Esophagus squamous epithelium (tissue), 5 donors: ENCODE measurements at regions not wholly inside any gene's neighbourhood (a gene's known extent, or its start where the extent isn't known, plus 50 kb on each side); places are given as distances from the start of the nearest gene placed in this dataset.

Experiments
- DNase-seq: peaks from one replicate; lab custom pipeline; 2025; lab: John Stamatoyannopoulos, UW
- H3K27ac ChIP-seq, 4 donors: fragments of 200-600 bp; sonication (generic); one replicate each; pipeline ENCODE4 v1.5.1; 2016 to 2019; ENCODE audit warnings: mild to moderate bottlenecking in 1 of 4
- H3K27me3 ChIP-seq, 4 donors: fragments of 200-600 bp; sonication (generic); 1 replicate in 3 of 4; 2 replicates in 1 of 4; pipeline versions ENCODE4 v1.5.1 to v1.6.0; 2017 to 2021; ENCODE audit warnings: antibody characterized with exemption in 1 of 4
- H3K36me3 ChIP-seq, 3 donors: fragments of 200-600 bp; sonication (generic); one replicate each; pipeline ENCODE4 v1.5.1; 2016 to 2019
- H3K4me1 ChIP-seq, 3 donors: fragments of 200-600 bp; sonication (generic); one replicate each; pipeline ENCODE4 v1.5.1; 2017 to 2019
- H3K4me3 ChIP-seq, 4 donors: fragments of 200-600 bp; sonication (generic); 1 replicate in 3 of 4; 2 replicates in 1 of 4; pipeline ENCODE4 v1.5.1; 2016 to 2019; ENCODE audit warnings: mild to moderate bottlenecking in 2 of 4, moderate library complexity in 1 of 4
- H3K9me3 ChIP-seq, 3 donors: fragments of 200-600 bp; sonication (generic); one replicate each; pipeline ENCODE4 v1.5.1; 2016 to 2019
- POLR2A ChIP-seq, 4 donors: fragments of 450-650 bp; IDR thresholded peaks; one replicate each; pipeline ENCODE4 v1.6.1; 2017; ENCODE audit warnings: antibody characterized with exemption in 4 of 4, mild to moderate bottlenecking in 4 of 4, moderate library complexity in 3 of 4
- WGBS, 2 donors: methylation state at CpG; one replicate each; pipeline ENCODE4 v1.1.5; 2018; 5-methylcytosine and 5-hydroxymethylcytosine counted together
- intact Hi-C: fragments of 100-400 bp; cut with DNase I; formaldehyde crosslinking; loops from one replicate; pipeline ENCODE4 v1.15.0; 2022
- TF ChIP-seq, protein P1 (sequence below), 6 experiments: fragments of 450-650 bp in 4 of 6; fragments of 200-600 bp in 2 of 6; sonication (generic) in 2 of 6; IDR thresholded peaks; one replicate each; pipeline ENCODE4 v1.5.1; 2016 to 2019; ENCODE audit warnings: antibody characterized with exemption in 6 of 6, mild to moderate bottlenecking in 4 of 6, moderate library complexity in 4 of 6
- donor health status: DM: yes; HTN: yes; CAD: no.

DNA sequence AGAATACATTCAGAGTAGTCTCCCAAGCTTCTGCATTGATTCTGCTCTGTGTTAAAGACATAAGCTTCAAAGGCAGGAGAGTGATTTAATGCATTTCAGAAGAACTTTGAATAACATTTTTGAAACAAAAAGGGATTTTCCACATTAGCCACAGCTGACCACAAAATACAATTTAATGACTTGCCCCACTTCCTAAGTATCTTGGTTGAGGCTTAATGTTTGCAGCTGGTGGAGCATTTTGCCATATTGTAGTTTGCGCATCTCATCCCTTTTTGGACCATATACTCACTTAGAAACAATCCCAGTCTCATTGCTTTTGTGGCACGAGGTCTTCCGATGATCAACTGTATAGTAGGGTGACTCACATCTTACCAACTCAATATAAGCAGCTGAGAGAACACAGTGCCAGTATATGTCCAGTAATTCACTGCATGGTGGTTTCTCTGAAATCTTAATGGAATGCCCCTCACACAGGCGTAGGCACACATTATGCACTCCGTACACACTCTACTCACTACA lies 455.8 kb upstream of the PTGER4 start:
- Histone ChIP-seq H3K4me1 (no peaks in the 10 kb centered on the region), H3K27me3 (no peaks in the 10 kb centered on the region), H3K27ac (no peak overlapping the region), H3K36me3 (no peaks in the 10 kb centered on the region), H3K9me3 (no peaks in the 10 kb centered on the region), H3K4me3 (no peak overlapping the region)
- WGBS, 2 donors: 62 to 84% methylated on average over 5 of the region's 5 CpGs
- intact Hi-C loops: no loop called here
- no peak for TF ChIP-seq POLR2A (IDR thresholded peaks at IDR 0.05)
- TF ChIP-seq, protein P1, sequence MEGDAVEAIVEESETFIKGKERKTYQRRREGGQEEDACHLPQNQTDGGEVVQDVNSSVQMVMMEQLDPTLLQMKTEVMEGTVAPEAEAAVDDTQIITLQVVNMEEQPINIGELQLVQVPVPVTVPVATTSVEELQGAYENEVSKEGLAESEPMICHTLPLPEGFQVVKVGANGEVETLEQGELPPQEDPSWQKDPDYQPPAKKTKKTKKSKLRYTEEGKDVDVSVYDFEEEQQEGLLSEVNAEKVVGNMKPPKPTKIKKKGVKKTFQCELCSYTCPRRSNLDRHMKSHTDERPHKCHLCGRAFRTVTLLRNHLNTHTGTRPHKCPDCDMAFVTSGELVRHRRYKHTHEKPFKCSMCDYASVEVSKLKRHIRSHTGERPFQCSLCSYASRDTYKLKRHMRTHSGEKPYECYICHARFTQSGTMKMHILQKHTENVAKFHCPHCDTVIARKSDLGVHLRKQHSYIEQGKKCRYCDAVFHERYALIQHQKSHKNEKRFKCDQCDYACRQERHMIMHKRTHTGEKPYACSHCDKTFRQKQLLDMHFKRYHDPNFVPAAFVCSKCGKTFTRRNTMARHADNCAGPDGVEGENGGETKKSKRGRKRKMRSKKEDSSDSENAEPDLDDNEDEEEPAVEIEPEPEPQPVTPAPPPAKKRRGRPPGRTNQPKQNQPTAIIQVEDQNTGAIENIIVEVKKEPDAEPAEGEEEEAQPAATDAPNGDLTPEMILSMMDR (IDR thresholded peaks at IDR 0.05): no peak
- no peak for DNase-seq

DNA sequence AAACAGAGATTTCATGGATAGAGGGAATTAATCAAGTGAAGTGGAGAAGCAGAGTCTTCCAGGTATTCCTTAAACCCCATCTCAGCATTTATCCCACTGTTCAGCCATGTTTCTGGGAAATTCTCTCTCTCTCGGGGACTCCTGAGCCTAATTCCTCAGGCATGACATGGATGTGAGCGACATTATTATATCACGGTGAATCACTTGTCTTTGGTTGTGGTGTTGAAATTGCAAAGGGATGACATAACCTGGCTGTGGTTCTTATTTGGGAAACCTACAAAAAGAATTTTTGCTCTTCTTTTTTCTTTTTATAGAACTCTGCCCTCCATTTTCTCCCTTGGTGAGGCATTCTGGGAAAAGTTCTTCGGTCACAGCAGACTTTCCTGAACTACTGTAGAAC lies 457.9 kb upstream of the PTGER4 start:
- Histone ChIP-seq H3K36me3 (no peaks in the 10 kb centered on the region), H3K4me1 (no peaks in the 10 kb centered on the region), H3K27ac (no peak overlapping the region), H3K4me3 (no peak overlapping the region), H3K9me3 (no peaks in the 10 kb centered on the region), H3K27me3 (no peaks in the 10 kb centered on the region)
- WGBS, 2 donors: 52 to 67% methylated on average over 4 of the region's 4 CpGs
- DNase-seq: no peak
- intact Hi-C loops: no loop called here
- TF ChIP-seq POLR2A (IDR thresholded peaks at IDR 0.05): no peak
- TF ChIP-seq, protein P1 (IDR thresholded peaks at IDR 0.05): no peak

DNA sequence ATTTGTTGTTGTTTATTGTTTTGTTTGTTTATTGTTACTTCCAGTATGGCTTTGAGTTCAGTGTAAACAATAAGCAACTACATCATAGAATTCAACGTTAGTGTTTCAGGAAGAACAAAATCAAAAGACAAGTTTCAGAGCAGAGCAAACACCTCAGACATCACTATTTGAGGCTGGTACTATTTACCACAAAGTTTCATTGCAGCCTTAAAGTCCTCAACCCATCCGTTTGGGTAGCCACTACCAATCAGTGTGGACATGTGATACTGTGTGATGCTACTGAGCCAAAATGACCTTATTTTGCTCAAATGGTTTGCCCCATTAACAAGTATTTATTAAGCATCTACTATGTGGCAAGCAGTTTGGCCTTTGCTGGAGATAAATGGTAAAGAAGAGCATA lies 458.5 kb upstream of the PTGER4 start:
- no peaks in the 10 kb centered on the region for H3K4me1 ChIP-seq
- TF ChIP-seq POLR2A (IDR thresholded peaks at IDR 0.05): no peak
- TF ChIP-seq, protein P1 (IDR thresholded peaks at IDR 0.05): no peak
- intact Hi-C loops: no loop called here
- H3K27me3 ChIP-seq: no peaks in the 10 kb centered on the region
- no peak overlapping the region for H3K27ac ChIP-seq
- 59 to 65% methylated on average over 2 of the region's 2 CpGs for WGBS, 2 donors
- H3K4me3 ChIP-seq: no peak overlapping the region
- H3K36me3 ChIP-seq: no peaks in the 10 kb centered on the region
- no peak for DNase-seq
- no peaks in the 10 kb centered on the region for H3K9me3 ChIP-seq

DNA sequence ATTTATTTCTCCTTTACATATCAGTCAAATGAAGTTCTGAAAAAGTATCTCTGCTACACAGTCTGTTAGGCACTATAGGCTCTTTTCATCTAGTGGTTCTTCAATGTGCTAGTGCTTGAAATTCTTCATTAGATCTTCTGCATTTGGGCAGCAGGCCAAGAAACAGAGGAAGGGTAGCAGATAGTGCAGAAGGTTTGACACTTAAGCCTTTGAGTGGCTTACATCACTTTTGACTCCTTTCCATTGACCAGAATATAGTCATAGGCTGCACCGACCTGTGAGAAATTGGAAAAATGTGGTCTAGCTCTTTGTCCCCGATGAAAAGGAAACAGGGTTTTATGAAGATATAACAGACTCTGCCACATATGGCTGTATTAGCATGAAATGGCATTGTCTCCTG lies 459.5 kb upstream of the PTGER4 start:
- Histone ChIP-seq H3K4me3 (no peak overlapping the region), H3K27me3 (no peaks in the 10 kb centered on the region), H3K27ac (no peak overlapping the region), H3K4me1 (no peaks in the 10 kb centered on the region), H3K9me3 (no peaks in the 10 kb centered on the region), H3K36me3 (no peaks in the 10 kb centered on the region)
- intact Hi-C loops: no loop called here
- no peak for DNase-seq
- TF ChIP-seq, protein P1 (IDR thresholded peaks at IDR 0.05): no peak
- TF ChIP-seq POLR2A (IDR thresholded peaks at IDR 0.05): no peak
- WGBS, 2 donors: 69 to 94% methylated on average over 2 of the region's 2 CpGs

DNA sequence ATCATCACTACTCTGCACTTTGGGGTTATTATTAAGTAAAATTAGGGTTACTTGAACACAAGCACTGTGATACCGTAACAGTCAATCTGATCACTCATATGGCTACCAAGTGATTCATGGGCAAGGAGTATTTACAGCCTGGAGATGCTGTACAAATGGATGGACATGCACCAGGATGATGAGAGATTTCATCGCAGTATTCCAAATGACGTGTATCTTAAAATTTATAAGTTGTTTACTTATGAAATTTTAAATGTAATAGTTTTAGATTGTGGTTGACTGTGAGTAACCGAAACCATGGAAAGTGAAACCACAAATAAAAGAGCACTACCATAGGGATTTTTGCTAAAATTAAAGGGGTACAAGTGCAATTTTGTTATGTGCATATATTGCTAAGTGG lies 462.2 kb upstream of the PTGER4 start:
- DNase-seq: no peak
- H3K4me1 ChIP-seq: no peaks in the 10 kb centered on the region
- TF ChIP-seq, protein P1 (IDR thresholded peaks at IDR 0.05): no peak
- TF ChIP-seq POLR2A (IDR thresholded peaks at IDR 0.05): no peak
- no peak overlapping the region for H3K4me3 ChIP-seq
- no peaks in the 10 kb centered on the region for H3K9me3 ChIP-seq
- H3K27me3 ChIP-seq: no peaks in the 10 kb centered on the region
- intact Hi-C loops: no loop called here
- no peaks in the 10 kb centered on the region for H3K36me3 ChIP-seq
- 78 to 84% methylated on average over 4 of the region's 4 CpGs for WGBS, 2 donors
- H3K27ac ChIP-seq: no peak overlapping the region
